WTC11 (cell line): ENCODE measurements at regions not wholly inside any gene's neighbourhood (a gene's known extent, or its start where the extent isn't known, plus 50 kb on each side); places are given as distances from the start of the nearest gene placed in this dataset.

Experiments used
- ATF2 ChIP-seq: sonication (generic); formaldehyde crosslinking; IDR thresholded peaks from 2 replicates; pipeline ENCODE4 v1.8.1; 2022; ENCODE audit warnings: low read depth, missing genetic modification reagents, borderline replicate concordance
- CBFB ChIP-seq: sonication (generic); formaldehyde crosslinking; IDR thresholded peaks from 2 replicates; pipeline ENCODE4 v1.8.1; 2022; ENCODE audit warnings: mild to moderate bottlenecking, low read depth, missing genetic modification reagents
- CREM ChIP-seq: sonication (generic); formaldehyde crosslinking; IDR thresholded peaks from 2 replicates; pipeline ENCODE4 v1.8.1; 2022; ENCODE audit warnings: mild to moderate bottlenecking, missing genetic modification reagents, moderate library complexity
- ETV6 ChIP-seq: sonication (generic); formaldehyde crosslinking; IDR thresholded peaks from 2 replicates; pipeline ENCODE4 v1.8.1; 2022; ENCODE audit warnings: mild to moderate bottlenecking, missing genetic modification reagents
- JUN ChIP-seq: sonication (generic); formaldehyde crosslinking; IDR thresholded peaks from 2 replicates; pipeline ENCODE4 v1.8.0; 2023; ENCODE audit warnings: mild to moderate bottlenecking, missing genetic modification reagents
- NR1H2 ChIP-seq: sonication (generic); formaldehyde crosslinking; IDR thresholded peaks from 2 replicates; pipeline ENCODE4 v1.9.0; 2021; ENCODE audit warnings: mild to moderate bottlenecking, moderate library complexity, missing genetic modification reagents
- NR2C2 ChIP-seq: sonication (generic); formaldehyde crosslinking; IDR thresholded peaks from 2 replicates; pipeline ENCODE4 v1.8.0; 2022; ENCODE audit warnings: mild to moderate bottlenecking, missing genetic modification reagents
- SP1 ChIP-seq: sonication (generic); formaldehyde crosslinking; conservative IDR thresholded peaks from 2 replicates; pipeline ENCODE4 v1.8.1; 2022; ENCODE audit warnings: missing genetic modification reagents
- TCF7 ChIP-seq: sonication (generic); formaldehyde crosslinking; IDR thresholded peaks from 2 replicates; pipeline ENCODE4 v1.8.0; 2022; ENCODE audit warnings: mild to moderate bottlenecking, low read depth, missing genetic modification reagents, moderate library complexity
- USF1 ChIP-seq: sonication (generic); formaldehyde crosslinking; IDR thresholded peaks from 2 replicates; pipeline ENCODE4 v1.8.0; 2022; ENCODE audit warnings: mild to moderate bottlenecking, missing genetic modification reagents
- ZNF121 ChIP-seq: sonication (generic); formaldehyde crosslinking; IDR thresholded peaks from 2 replicates; pipeline ENCODE4 v1.8.0; 2023; ENCODE audit warnings: missing genetic modification reagents
- TF ChIP-seq, protein P1 (sequence below): fragments of 200-600 bp; IDR thresholded peaks from 2 replicates; pipeline ENCODE4 v1.8.0; 2022; ENCODE audit warnings: antibody characterized with exemption
- TF ChIP-seq, protein P2 (sequence below): sonication (generic); formaldehyde crosslinking; IDR thresholded peaks from 2 replicates; pipeline ENCODE4 v1.8.0; 2022; ENCODE audit warnings: mild to moderate bottlenecking, missing genetic modification reagents

- TF ChIP-seq ZNF121 (CRISPR knock-in tag) (no peak), NR2C2 (no peak), TCF7 (no peak), SP1 (CRISPR knock-in tag) (no peak), NR1H2 (no peak), USF1 (CRISPR knock-in tag) (no peak), CBFB (CRISPR knock-in tag) (no peak), ATF2 (no peak), JUN (CRISPR knock-in tag) (no peak), ETV6 (CRISPR knock-in tag) (no peak), CREM (CRISPR knock-in tag) (no peak)
- TF ChIP-seq, protein P1, sequence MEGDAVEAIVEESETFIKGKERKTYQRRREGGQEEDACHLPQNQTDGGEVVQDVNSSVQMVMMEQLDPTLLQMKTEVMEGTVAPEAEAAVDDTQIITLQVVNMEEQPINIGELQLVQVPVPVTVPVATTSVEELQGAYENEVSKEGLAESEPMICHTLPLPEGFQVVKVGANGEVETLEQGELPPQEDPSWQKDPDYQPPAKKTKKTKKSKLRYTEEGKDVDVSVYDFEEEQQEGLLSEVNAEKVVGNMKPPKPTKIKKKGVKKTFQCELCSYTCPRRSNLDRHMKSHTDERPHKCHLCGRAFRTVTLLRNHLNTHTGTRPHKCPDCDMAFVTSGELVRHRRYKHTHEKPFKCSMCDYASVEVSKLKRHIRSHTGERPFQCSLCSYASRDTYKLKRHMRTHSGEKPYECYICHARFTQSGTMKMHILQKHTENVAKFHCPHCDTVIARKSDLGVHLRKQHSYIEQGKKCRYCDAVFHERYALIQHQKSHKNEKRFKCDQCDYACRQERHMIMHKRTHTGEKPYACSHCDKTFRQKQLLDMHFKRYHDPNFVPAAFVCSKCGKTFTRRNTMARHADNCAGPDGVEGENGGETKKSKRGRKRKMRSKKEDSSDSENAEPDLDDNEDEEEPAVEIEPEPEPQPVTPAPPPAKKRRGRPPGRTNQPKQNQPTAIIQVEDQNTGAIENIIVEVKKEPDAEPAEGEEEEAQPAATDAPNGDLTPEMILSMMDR: no peak
- TF ChIP-seq, protein P2, sequence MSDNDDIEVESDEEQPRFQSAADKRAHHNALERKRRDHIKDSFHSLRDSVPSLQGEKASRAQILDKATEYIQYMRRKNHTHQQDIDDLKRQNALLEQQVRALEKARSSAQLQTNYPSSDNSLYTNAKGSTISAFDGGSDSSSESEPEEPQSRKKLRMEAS (CRISPR knock-in tag): no peak
Measured at GRCh38 chr7:120215654-120216053, 57.3 kb upstream of the KCND2 start.
